ENCODE measurements at regions not wholly inside any gene's neighbourhood (a gene's known extent, or its start where the extent isn't known, plus 50 kb on each side); places are given as distances from the start of the nearest gene placed in this dataset.

DNA sequence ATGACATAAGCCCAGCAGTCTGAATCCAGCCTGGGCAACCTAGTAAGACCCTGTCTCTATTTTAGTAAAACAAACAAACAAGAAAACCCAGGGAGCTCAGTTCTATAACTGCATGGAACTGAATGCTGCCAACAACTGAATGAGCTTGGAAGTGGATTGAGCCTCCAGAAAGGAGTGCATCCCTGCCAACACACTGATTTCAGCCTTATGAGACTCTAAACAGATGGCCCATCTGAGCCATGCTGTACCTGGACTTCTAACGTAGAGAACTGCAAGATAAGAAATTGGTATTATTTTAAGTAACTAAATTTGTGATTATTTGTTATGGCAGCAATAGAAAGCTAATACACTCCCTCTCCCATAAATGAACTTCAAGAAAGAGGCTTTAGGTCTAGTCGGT lies 150.4 kb upstream of the RAI14 start:
- no peak overlapping the region for H3K4me2 ChIP-seq
- peaks cover 8% of the 10 kb centered on the region for H3K4me1 ChIP-seq (ENCODE audit: insufficient read depth)
- H4K20me1 ChIP-seq (replicated peaks; ENCODE audit: insufficient read depth), result no peaks in the 10 kb centered on the region
- Mint-ChIP-seq H3K27ac (no peak overlapping the region), H3K4me1 (peaks cover 11% of the 10 kb centered on the region), H3K27me3 (ENCODE audit: insufficient read depth, low read depth, poor library complexity) (no peaks in the 10 kb centered on the region), H3K36me3 (ENCODE audit: low read depth) (no peaks in the 10 kb centered on the region), H3K9me3 (peaks cover 5% of the 10 kb centered on the region; the same call in 1 of the 3 replicates), H3K4me3 (no peak overlapping the region)
- H3F3A ChIP-seq (replicated peaks; ENCODE audit: low read depth), result no peaks in the 10 kb centered on the region
- DNase-seq (ENCODE audit: low spot score) (no peak), ATAC-seq (no peak)
- H3K36me3 ChIP-seq (ENCODE audit: insufficient read depth), result no peaks in the 10 kb centered on the region
- no peak overlapping the region for H3K4me3 ChIP-seq
- H3K27ac ChIP-seq (ENCODE audit: low read depth), result no peak overlapping the region
- TF ChIP-seq CREB1 (CRISPR knock-in tag; IDR thresholded peaks at IDR 0.05; ENCODE audit: low read depth) (no peak), NANOG (IDR thresholded peaks at IDR 0.05; ENCODE audit: borderline replicate concordance) (no peak), ZNF114 (CRISPR knock-in tag; IDR thresholded peaks at IDR 0.05) (no peak), ZNF331 (CRISPR knock-in tag; IDR thresholded peaks at IDR 0.05; ENCODE audit: low read depth) (no peak), STAT1 (IDR thresholded peaks at IDR 0.05; ENCODE audit: unreplicated experiment) (no peak), POLR2AphosphoS5 (IDR thresholded peaks at IDR 0.05; ENCODE audit: low read depth) (no peak), EZH2 (IDR thresholded peaks at IDR 0.05; ENCODE audit: low read depth, unreplicated experiment) (no peak), JUNB (IDR thresholded peaks at IDR 0.05; ENCODE audit: unreplicated experiment) (no peak), EZH2phosphoT487 (IDR thresholded peaks at IDR 0.05; ENCODE audit: unreplicated experiment) (no peak)
- TF ChIP-seq, protein P1, sequence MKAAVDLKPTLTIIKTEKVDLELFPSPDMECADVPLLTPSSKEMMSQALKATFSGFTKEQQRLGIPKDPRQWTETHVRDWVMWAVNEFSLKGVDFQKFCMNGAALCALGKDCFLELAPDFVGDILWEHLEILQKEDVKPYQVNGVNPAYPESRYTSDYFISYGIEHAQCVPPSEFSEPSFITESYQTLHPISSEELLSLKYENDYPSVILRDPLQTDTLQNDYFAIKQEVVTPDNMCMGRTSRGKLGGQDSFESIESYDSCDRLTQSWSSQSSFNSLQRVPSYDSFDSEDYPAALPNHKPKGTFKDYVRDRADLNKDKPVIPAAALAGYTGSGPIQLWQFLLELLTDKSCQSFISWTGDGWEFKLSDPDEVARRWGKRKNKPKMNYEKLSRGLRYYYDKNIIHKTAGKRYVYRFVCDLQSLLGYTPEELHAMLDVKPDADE (IDR thresholded peaks at IDR 0.05), result no peak
- TF ChIP-seq, protein P2, sequence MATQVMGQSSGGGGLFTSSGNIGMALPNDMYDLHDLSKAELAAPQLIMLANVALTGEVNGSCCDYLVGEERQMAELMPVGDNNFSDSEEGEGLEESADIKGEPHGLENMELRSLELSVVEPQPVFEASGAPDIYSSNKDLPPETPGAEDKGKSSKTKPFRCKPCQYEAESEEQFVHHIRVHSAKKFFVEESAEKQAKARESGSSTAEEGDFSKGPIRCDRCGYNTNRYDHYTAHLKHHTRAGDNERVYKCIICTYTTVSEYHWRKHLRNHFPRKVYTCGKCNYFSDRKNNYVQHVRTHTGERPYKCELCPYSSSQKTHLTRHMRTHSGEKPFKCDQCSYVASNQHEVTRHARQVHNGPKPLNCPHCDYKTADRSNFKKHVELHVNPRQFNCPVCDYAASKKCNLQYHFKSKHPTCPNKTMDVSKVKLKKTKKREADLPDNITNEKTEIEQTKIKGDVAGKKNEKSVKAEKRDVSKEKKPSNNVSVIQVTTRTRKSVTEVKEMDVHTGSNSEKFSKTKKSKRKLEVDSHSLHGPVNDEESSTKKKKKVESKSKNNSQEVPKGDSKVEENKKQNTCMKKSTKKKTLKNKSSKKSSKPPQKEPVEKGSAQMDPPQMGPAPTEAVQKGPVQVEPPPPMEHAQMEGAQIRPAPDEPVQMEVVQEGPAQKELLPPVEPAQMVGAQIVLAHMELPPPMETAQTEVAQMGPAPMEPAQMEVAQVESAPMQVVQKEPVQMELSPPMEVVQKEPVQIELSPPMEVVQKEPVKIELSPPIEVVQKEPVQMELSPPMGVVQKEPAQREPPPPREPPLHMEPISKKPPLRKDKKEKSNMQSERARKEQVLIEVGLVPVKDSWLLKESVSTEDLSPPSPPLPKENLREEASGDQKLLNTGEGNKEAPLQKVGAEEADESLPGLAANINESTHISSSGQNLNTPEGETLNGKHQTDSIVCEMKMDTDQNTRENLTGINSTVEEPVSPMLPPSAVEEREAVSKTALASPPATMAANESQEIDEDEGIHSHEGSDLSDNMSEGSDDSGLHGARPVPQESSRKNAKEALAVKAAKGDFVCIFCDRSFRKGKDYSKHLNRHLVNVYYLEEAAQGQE (IDR thresholded peaks at IDR 0.05; ENCODE audit: unreplicated experiment), result no peak
- TF ChIP-seq, protein P3, sequence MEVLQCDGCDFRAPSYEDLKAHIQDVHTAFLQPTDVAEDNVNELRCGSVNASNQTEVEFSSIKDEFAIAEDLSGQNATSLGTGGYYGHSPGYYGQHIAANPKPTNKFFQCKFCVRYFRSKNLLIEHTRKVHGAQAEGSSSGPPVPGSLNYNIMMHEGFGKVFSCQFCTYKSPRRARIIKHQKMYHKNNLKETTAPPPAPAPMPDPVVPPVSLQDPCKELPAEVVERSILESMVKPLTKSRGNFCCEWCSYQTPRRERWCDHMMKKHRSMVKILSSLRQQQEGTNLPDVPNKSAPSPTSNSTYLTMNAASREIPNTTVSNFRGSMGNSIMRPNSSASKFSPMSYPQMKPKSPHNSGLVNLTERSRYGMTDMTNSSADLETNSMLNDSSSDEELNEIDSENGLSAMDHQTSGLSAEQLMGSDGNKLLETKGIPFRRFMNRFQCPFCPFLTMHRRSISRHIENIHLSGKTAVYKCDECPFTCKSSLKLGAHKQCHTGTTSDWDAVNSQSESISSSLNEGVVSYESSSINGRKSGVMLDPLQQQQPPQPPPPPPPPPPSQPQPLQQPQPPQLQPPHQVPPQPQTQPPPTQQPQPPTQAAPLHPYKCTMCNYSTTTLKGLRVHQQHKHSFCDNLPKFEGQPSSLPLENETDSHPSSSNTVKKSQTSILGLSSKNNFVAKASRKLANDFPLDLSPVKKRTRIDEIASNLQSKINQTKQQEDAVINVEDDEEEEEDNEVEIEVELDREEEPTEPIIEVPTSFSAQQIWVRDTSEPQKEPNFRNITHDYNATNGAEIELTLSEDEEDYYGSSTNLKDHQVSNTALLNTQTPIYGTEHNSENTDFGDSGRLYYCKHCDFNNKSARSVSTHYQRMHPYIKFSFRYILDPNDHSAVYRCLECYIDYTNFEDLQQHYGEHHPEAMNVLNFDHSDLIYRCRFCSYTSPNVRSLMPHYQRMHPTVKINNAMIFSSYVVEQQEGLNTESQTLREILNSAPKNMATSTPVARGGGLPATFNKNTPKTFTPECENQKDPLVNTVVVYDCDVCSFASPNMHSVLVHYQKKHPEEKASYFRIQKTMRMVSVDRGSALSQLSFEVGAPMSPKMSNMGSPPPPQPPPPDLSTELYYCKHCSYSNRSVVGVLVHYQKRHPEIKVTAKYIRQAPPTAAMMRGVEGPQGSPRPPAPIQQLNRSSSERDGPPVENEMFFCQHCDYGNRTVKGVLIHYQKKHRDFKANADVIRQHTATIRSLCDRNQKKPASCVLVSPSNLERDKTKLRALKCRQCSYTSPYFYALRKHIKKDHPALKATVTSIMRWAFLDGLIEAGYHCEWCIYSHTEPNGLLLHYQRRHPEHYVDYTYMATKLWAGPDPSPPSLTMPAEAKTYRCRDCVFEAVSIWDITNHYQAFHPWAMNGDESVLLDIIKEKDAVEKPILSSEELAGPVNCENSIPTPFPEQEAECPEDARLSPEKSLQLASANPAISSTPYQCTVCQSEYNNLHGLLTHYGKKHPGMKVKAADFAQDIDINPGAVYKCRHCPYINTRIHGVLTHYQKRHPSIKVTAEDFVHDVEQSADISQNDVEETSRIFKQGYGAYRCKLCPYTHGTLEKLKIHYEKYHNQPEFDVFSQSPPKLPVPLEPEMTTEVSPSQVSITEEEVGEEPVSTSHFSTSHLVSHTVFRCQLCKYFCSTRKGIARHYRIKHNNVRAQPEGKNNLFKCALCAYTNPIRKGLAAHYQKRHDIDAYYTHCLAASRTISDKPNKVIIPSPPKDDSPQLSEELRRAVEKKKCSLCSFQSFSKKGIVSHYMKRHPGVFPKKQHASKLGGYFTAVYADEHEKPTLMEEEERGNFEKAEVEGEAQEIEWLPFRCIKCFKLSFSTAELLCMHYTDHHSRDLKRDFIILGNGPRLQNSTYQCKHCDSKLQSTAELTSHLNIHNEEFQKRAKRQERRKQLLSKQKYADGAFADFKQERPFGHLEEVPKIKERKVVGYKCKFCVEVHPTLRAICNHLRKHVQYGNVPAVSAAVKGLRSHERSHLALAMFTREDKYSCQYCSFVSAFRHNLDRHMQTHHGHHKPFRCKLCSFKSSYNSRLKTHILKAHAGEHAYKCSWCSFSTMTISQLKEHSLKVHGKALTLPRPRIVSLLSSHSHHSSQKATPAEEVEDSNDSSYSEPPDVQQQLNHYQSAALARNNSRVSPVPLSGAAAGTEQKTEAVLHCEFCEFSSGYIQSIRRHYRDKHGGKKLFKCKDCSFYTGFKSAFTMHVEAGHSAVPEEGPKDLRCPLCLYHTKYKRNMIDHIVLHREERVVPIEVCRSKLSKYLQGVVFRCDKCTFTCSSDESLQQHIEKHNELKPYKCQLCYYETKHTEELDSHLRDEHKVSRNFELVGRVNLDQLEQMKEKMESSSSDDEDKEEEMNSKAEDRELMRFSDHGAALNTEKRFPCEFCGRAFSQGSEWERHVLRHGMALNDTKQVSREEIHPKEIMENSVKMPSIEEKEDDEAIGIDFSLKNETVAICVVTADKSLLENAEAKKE (CRISPR knock-in tag; IDR thresholded peaks at IDR 0.05), result no peak
- TF ChIP-seq, protein P4, sequence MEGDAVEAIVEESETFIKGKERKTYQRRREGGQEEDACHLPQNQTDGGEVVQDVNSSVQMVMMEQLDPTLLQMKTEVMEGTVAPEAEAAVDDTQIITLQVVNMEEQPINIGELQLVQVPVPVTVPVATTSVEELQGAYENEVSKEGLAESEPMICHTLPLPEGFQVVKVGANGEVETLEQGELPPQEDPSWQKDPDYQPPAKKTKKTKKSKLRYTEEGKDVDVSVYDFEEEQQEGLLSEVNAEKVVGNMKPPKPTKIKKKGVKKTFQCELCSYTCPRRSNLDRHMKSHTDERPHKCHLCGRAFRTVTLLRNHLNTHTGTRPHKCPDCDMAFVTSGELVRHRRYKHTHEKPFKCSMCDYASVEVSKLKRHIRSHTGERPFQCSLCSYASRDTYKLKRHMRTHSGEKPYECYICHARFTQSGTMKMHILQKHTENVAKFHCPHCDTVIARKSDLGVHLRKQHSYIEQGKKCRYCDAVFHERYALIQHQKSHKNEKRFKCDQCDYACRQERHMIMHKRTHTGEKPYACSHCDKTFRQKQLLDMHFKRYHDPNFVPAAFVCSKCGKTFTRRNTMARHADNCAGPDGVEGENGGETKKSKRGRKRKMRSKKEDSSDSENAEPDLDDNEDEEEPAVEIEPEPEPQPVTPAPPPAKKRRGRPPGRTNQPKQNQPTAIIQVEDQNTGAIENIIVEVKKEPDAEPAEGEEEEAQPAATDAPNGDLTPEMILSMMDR (conservative IDR thresholded peaks at IDR 0.05; ENCODE audit: low read depth in 2 of 2), result no peak
- H3K9me2 ChIP-seq (ENCODE audit: insufficient read depth), result peaks cover 12% of the 10 kb centered on the region
- no peaks in the 10 kb centered on the region for H3K79me2 ChIP-seq (replicated peaks; ENCODE audit: insufficient read depth)
- H3K27me3 ChIP-seq (ENCODE audit: insufficient read depth), result no peaks in the 10 kb centered on the region
- H2AFZ ChIP-seq, result peak overlapping the region; percentile 8; the same call in 1 of the 2 replicates

Data from GM23338 (cell line).